ENCODE measurements at regions not wholly inside any gene's neighbourhood (a gene's known extent, or its start where the extent isn't known, plus 50 kb on each side); places are given as distances from the start of the nearest gene placed in this dataset.

GRCh38 chr12:89879766-89880165 is 171.1 kb upstream of the ATP2B1 start:
- 75 to 95% methylated on average over 1 of the region's 1 CpG for WGBS, 2 donors
- no peak for DNase-seq (ENCODE audit: low spot score in 2 of 2)

GRCh38 chr12:89878950-89879349 is 170.3 kb upstream of the ATP2B1 start:
- WGBS, 2 donors, result 68 to 74% methylated on average over 2 of the region's 2 CpGs
- no peak for TF ChIP-seq CTCF (IDR thresholded peaks at IDR 0.05)
- TF ChIP-seq POLR2A (IDR thresholded peaks at IDR 0.05), result no peak
- H3K4me3 ChIP-seq (ENCODE audit: low read depth, poor library complexity, severe bottlenecking), result no peak overlapping the region
- DNase-seq (ENCODE audit: low spot score in 2 of 2), result no peak
- intact Hi-C loops (cut with DNase I; ENCODE audit: low total_unique reads), result no loop called here

More at GRCh38 chr12:89879766-89880165, 171.1 kb upstream of the ATP2B1 start:
- no peak overlapping the region for H3K4me3 ChIP-seq (ENCODE audit: low read depth, poor library complexity, severe bottlenecking)
- intact Hi-C loops (cut with DNase I; ENCODE audit: low total_unique reads), result no loop called here
- no peak for TF ChIP-seq CTCF (IDR thresholded peaks at IDR 0.05)
- TF ChIP-seq POLR2A (IDR thresholded peaks at IDR 0.05), result no peak

GRCh38 chr12:89878327-89878726 is 169.7 kb upstream of the ATP2B1 start:
- WGBS, 2 donors, result 92 to 93% methylated on average over 6 of the region's 6 CpGs
- TF ChIP-seq CTCF (IDR thresholded peaks at IDR 0.05) (no peak), POLR2A (IDR thresholded peaks at IDR 0.05) (no peak)
- DNase-seq (ENCODE audit: low spot score in 2 of 2), result no peak
- no peak overlapping the region for H3K4me3 ChIP-seq (ENCODE audit: low read depth, poor library complexity, severe bottlenecking)
- intact Hi-C loops (cut with DNase I; ENCODE audit: low total_unique reads), result no loop called here

GRCh38 chr12:89877671-89878070 is 169.0 kb upstream of the ATP2B1 start:
- 91 to 95% methylated on average over 3 of the region's 3 CpGs for WGBS, 2 donors
- no peak for DNase-seq (ENCODE audit: low spot score in 2 of 2)
- H3K4me3 ChIP-seq (ENCODE audit: low read depth, poor library complexity, severe bottlenecking), result no peak overlapping the region
- intact Hi-C loops (cut with DNase I; ENCODE audit: low total_unique reads), result no loop called here
- TF ChIP-seq CTCF (IDR thresholded peaks at IDR 0.05) (no peak), POLR2A (IDR thresholded peaks at IDR 0.05) (no peak)

GRCh38 chr12:89877136-89877535 is 168.5 kb upstream of the ATP2B1 start:
- intact Hi-C loops (cut with DNase I; ENCODE audit: low total_unique reads), result no loop called here
- H3K4me3 ChIP-seq (ENCODE audit: low read depth, poor library complexity, severe bottlenecking), result no peak overlapping the region
- no peak for TF ChIP-seq POLR2A (IDR thresholded peaks at IDR 0.05)
- TF ChIP-seq CTCF (IDR thresholded peaks at IDR 0.05), result no peak
- no peak for DNase-seq (ENCODE audit: low spot score in 2 of 2)
- 93% methylated on average over 3 of the region's 3 CpGs for WGBS, 2 donors

- H3K4me3 ChIP-seq (ENCODE audit: low read depth, poor library complexity, severe bottlenecking), result no peak overlapping the region
- no peak for TF ChIP-seq CTCF (IDR thresholded peaks at IDR 0.05)
- TF ChIP-seq POLR2A (IDR thresholded peaks at IDR 0.05), result no peak
- intact Hi-C loops (cut with DNase I; ENCODE audit: low total_unique reads), result no loop called here
- no peak for DNase-seq (ENCODE audit: low spot score in 2 of 2)
- WGBS, 2 donors, result 14 to 31% methylated on average over 1 of the region's 1 CpG
Measured at GRCh38 chr12:89875809-89876208, 167.2 kb upstream of the ATP2B1 start.
